ENCODE measurements at regions not wholly inside any gene's neighbourhood (a gene's known extent, or its start where the extent isn't known, plus 50 kb on each side); places are given as distances from the start of the nearest gene placed in this dataset.

GRCh38 chr16:34078691-34079090 lies 619.3 kb downstream of the TP53TG3F start:
- TF ChIP-seq EZH2phosphoT487 (conservative IDR thresholded peaks at IDR 0.05; ENCODE audit: low read length) (no peak), CTCF (IDR thresholded peaks at IDR 0.05; ENCODE audit: insufficient read depth, low read length, poor library complexity, severe bottlenecking) (no peak)
